SK-MEL-5 (cell line): ENCODE measurements at regions not wholly inside any gene's neighbourhood (a gene's known extent, or its start where the extent isn't known, plus 50 kb on each side); places are given as distances from the start of the nearest gene placed in this dataset.

Source experiments
- DNase-seq: peaks from one replicate; pipeline ENCODE4 v3.0.0-alpha.2; 2016; ENCODE audit warnings: low read depth, low spot score
- in situ Hi-C: cut with HindIII; loops from 2 replicates; pipeline ENCODE4 v1.10.0; 2016; ENCODE audit warnings: low sequenced_read_pairs, high pct_unique_total_duplicates, low pct_unique_long_range_greater_than_20kb

DNA sequence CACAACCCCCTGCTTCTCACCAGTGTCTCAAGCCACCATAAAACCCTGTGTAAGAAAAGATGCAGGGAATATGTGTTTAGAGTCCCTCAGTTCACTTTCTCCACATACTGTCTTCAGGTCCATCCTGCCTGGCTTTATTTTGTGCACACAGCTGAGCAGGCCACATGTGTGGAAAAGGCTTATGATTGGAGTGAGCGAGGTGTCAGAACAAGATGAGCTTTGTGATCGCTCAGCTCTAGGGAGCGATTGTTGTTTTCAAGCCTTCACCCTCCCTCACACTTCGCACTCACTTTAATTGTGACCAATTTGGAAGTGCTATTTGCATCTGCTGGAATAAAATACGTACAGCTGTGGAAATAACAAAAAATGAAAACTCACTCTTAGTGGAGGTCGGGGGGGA lies 931.1 kb upstream of the TENM4 start:
- in situ Hi-C loops = no loop called here
- no peak for DNase-seq

DNA sequence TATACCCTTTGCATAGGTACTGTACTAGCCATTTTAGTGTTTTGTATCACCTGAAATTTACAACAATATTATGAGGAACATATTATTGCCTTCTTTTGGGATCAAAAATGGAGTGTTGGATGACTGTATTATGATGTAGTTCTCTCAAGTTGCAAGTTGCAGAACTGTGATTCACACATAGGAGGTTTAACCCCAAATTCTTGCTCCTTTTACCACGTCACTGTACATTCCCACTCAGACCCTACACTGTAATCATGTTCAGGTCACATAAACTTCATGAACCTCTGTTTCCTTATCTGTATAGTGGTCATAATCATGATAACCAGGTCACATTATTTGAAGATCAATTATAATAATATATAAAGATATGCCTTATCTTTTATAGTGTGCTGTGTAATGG lies 925.1 kb upstream of the TENM4 start:
- no peak for DNase-seq
- in situ Hi-C loops = no loop called here

DNA sequence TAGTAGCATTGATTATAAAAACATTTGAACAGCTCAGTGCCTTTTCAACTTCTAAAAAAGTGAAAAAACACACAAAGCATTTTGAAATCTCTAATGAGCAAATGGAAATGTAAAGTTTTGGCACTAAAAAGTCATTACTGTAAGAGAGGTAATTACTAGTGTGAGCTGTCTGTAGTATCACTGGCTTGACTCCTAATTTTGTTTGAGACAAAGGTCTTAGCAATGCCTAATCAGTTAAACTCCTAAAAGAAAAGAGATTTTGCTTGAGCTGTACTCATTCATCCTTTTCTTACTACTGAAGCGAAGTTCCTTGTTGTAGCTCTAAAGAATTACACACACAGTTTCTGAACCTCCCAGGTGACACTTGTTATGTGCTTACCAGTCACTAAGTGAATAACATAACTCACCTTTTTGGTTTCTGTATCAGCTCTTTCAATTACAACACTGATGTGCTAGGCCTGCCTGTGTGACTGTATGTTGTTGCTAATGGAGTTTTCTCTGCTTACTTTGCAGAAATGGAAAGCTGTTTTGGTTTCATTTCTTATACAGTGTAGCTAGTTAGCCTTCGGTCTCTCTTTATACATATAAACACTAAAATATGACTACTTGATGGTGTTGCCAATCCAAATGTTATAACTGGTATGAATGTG lies 924.4 kb upstream of the TENM4 start:
- in situ Hi-C loops = no loop called here
- DNase-seq = no peak

DNA sequence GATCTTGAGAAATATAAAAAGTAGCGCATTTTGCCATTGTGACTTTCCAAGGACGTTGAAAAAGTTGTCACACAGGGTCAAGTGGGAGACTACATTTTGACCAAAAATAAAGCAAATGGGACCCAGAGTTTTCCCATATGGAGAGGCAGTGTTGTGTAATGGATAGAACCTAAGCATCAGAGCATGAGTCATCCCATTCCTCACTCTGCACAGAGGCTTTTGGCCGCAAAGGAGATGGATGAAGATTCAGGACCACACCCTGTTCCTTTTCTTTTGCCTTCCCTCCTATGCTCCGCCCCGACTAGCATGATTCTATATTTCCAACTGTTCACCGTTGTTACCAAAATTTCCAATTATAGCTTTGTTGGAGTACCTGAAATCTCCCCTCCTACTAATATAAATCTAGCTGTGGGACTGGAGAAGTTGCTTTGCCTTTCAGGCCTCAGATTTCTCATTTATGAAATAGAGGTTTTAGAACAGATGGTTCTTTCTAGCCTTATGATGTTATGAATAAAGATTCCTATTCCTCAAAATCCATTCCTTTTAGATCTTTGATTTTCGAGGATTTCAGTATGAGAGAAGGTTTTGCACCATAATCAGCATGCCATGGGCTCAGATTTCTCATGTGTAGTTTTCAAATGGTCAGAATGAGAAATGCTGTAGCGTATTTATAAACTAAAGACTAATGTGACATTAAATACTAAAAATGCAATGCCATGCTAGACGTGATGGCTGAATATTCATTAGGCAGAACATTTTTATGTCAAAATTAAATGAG lies 921.9 kb upstream of the TENM4 start:
- DNase-seq = no peak
- in situ Hi-C loops = no loop called here

DNA sequence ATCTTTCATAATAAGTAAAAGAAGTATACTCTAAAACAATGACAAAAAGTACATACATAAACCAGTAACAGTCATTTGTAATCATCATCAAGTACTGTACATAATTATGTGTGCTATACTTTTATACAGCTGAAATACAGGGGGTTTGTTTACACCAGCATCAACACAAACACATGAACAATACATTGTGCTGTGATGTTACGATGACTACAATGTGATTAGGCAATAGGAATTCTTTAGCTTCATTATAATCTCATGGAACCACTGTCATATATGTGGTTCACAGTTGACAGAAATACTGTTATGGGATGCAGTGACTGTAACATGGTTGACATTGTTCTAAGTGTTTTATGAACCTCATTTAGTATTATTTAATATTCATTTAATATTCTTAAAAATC lies 914.4 kb upstream of the TENM4 start:
- in situ Hi-C loops = no loop called here
- no peak for DNase-seq

DNA sequence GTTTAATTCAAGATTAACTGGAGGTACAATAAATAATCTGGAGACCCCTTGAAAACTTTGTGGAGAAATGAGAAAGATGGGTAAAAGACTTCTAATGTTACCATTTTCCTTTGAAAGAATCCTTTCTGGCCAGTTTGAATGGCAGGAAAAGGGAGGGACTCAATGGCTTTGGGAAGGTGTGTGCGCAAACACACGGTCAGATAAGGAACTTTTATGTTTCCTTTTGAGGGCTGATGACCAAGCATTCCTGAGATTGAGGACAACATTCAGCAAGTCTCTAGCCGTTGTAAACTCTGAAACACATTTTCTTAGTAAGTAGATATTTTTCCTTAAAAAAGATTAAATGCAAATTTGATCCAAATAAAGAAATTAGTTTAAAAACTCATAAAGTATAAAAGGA lies 909.7 kb upstream of the TENM4 start:
- DNase-seq = no peak
- in situ Hi-C loops = no loop called here

DNA sequence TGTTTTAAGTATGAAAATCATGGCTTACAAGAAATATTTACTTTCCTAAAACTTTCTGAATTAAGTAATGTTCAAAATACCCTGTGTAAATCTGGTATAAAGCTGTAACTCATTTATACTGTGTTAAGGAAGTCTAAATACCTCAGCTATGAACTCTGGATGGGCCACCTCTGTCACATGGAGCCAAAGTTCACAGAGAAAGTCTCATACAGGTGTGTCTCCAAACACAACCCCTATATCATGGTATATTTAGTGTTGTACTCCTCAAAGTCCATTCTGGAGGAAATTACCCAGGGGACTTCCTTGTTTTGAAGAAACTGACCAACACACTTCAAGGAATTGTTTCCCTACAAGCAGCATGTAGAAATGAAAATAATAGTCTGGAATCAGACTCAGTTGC lies 909.2 kb upstream of the TENM4 start:
- in situ Hi-C loops = no loop called here
- DNase-seq = no peak

DNA sequence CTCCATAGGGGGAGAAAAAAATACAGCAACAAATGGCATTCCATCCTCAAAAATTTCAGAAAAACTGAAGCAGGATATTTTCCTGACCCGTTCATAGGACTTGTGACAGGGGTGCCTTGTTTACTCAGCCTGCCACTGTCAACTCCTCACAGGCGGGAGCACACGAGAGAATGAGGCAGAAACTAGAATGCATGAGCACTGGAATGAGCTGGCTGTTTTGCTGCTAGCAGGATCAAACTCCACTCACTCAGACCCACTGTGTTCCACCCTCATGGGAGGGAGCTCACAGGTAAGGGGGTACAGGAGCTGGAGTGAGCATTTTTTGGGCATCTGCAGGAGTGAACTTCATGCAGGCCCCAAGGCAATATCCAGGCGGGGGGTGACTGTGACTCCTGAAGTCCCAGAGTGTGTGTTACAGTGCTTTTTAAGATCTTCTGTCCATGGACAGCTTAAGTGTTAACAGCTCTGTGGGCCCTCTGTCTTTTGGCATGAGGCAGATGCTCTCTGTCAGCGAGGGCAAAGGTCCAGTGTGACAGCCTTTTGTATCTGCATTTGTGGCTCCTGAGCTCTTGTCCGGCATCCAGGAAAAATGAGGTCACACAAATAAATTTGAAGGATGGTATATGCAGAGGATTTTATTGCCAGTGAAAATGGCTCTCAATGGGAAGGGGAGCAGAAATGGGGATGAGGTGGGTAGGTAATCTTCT lies 905.7 kb upstream of the TENM4 start:
- in situ Hi-C loops = no loop called here
- no peak for DNase-seq

DNA sequence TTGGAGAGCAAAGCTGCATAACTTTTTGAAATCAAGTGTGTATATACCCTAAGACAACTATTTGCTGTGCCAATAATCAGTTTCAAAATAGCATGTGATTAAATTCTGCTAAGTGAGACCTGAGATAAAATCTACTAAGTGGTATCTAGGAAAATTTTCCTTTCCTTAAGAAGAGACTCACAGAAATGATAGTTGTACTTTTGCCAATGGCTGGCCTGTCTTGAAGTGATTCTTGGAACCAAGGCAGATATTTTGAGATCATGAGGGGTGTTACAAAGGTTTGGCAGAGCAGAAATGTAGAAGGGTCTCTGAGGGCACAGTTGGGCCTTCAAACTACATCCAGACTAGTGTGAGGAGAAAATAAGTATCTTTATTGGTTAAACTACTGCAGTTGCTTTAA lies 902.6 kb upstream of the TENM4 start:
- in situ Hi-C loops = no loop called here
- no peak for DNase-seq

DNA sequence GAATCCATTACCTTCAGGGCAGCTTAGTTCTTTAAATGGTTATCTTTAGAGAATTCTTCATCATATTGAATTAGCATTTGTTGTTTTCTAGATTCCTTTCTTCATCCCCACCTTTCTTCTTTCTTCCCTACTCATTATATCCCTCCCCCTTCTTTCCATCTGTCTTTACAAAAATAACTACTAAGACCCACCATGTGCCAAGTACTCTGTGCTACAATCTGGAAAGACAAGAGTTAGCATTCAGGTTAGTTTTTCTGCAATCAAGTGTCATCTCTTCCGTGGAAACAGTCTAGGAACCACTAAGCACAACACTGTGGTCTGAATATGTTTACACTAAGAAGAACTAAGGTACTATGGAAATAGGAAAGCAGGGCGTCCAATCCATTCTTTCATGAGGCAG lies 897.4 kb upstream of the TENM4 start:
- no peak for DNase-seq

DNA sequence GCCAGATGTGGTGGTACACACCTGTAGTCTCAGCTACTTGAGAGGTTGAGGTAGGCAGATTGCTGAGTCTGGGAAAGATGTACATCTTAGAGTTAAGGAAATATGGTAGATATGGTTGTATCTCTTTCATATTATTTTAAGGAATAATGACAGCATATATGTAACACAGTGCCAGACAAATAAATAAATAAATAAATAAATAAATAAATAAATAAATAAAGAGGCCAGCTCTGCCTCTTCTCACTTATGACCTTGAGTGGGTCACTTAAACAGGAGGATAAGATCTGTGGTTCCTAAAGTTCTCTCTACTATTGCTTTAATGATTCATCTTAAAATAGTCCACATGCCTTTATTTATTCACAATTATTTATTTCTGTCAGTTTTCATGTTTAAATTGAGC lies 890.9 kb upstream of the TENM4 start:
- in situ Hi-C loops = no loop called here

More for the DNA sequence above, 897.4 kb upstream of the TENM4 start:
- in situ Hi-C loops = no loop called here

DNA sequence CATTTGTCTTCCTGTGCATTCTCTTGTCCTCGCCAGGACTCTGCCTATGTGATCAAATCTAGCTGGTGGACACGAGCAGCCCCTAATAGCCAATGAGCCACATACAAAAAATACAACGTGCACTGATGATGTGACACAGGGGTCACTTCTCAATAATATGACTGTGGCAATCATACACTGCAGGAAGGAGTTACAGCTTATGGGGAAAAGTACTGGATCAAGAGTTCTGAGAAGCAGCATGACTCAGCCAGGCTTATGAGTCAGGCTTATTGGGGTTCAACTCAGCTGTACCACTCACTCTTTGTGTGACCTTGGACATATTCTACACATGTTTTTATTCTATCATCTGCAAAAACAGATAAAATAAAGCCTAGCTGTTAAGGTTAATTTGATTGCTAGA lies 889.4 kb upstream of the TENM4 start:
- DNase-seq = no peak
- in situ Hi-C loops = no loop called here

More for the DNA sequence above, 890.9 kb upstream of the TENM4 start:
- no peak for DNase-seq

DNA sequence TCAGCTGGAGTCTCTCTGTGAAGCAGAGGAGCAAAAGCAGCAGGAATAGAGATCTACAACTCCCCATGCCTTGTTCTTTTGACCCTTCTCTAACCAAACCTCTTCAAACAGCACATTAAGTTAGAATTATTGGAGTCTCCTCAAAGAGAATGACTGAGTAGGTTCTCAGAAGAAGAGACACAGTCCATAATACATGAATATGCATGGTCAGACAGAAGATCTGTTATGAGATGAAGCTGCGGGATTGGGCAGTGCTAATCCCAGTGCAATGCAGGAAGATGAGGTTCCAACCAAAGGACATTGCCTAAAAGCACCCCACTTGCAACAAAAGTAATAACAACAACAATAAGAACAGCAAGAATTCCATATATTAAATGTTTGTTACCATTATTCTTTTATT lies 887.9 kb upstream of the TENM4 start:
- in situ Hi-C loops = no loop called here
- no peak for DNase-seq

DNA sequence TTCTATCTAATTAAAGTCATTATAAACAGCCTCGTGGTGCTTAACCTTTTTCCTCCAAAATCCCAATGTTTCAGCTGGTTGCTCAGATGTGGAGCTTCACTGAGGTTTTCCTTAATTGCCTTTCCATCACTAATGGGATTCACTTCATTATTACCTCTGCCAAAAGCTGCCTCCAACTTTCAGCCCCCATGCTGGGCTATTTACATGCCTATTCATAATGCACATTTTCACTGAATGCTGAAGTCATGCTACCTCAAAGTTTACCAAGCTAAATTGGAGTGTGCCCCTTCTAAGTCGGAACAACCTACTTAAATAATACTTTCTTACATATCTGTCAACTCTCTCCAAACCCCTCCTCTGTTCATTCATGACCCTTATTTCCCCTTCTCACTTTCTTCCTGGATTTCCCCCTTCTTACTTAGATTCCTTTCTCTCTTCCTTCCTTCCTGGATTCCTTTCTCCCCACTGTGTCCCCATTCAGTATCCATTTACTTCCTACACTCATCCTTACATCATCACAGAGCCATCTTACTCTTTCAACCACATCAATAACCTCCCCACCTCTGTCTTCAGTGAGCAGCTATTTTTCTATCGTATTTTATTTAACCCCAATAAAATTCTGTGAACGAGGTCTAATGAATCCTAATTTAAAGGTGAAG lies 887.3 kb upstream of the TENM4 start:
- no peak for DNase-seq
- in situ Hi-C loops = no loop called here

DNA sequence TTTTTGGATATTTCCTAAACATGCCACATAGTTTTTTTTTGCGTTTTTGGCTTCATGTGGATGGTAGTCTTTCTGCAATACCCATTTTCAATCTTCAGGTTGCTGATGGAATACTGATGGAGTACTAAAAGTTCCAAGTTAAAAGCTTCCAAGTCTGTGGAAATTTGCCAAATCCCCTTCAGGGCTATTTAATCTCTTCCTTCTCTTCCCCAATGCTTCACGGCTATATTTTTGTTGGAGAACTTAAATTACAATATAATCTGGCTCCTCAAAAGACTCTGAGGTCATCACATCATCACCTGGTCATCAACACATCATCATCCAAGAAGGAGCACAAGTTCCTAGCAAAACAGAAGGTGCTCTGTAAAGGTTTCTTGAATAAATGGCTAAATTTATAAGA lies 881.0 kb upstream of the TENM4 start:
- no peak for DNase-seq
- in situ Hi-C loops = no loop called here

DNA sequence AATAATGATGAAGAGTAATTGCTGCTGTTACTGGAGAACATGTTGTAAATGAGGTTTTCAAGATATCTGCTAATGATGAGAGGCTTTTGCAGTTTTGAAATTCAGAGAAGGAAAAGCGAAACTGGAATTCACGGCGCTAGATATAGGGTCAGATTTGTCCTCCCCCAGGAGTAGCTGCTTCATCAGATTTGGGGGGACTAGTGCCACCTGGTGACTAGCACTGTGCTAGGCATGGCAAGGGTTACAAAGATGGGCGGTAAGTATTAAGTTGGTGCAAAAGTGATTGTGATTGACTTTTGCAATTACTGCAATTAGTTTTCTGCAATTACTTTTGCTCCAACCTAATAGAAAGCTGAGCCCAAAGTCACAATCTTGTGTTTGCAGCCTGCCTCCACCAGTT lies 879.9 kb upstream of the TENM4 start:
- DNase-seq = peak; percentile 4
- in situ Hi-C loops = no loop called here

DNA sequence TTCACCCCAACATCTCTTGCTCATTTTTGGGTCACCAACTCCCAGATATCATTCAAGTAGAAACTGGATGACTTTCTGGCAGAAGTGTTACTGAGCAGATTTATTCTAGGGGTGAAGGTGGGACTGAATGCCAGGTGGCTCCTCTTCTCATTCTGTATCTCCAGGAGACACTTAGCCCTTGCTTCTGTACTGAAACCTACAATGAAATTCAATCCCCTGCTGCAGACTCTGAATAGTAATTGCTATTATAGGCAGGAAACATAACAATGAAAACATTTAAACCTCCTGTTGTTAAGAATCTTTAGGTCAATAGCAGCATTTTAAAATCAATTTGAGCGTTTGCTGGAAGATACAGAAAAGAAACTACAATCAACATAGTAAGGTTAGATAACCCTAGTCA lies 879.4 kb upstream of the TENM4 start:
- in situ Hi-C loops = no loop called here
- no peak for DNase-seq

DNA sequence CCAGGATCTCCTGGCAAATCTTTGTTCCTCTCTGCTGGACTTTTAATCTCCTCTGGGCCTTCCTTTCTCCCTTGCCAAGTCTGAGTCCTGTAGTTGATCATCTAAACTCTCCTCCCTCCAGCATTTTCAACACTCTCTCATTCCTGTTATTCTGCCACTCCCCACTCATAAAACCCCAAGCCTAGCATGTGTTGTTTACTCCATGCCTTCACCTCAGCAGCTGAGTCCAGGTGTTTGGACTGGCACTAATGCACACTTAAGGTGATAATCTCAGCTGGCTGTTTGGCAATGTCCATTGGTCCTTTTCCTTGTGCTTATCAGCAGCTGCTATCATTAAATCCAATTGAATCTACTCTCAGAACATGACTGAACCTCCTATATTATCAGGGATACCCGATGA lies 876.8 kb upstream of the TENM4 start:
- in situ Hi-C loops = no loop called here
- DNase-seq = no peak
